Activated CD4-positive, alpha-beta T cell treated with anti-CD3 and anti-CD28 coated beads, Interleukin-2, Interleukin-4, amounts not matched to agents 100 ng/mL and 50 ng/mL, durations not matched to agents 16 hours and 8 hours (primary cell): ENCODE measurements at regions not wholly inside any gene's neighbourhood (a gene's known extent, or its start where the extent isn't known, plus 50 kb on each side); places are given as distances from the start of the nearest gene placed in this dataset.

Experiments used
- DNase-seq: peaks from one replicate; pipeline ENCODE4 v3.0.0-alpha.2; 2020; ENCODE audit warnings: low spot score

GRCh38 chr13:34465423-34465922, 476.6 kb upstream of the NBEA start:
- DNase-seq, result no peak

- no peak for DNase-seq
These were observed 475.8 kb upstream of the NBEA start for GRCh38 chr13:34466301-34466700.

- DNase-seq, result no peak
These were observed 474.5 kb upstream of the NBEA start for GRCh38 chr13:34467450-34468083.

- no peak for DNase-seq
These were observed 472.7 kb upstream of the NBEA start for GRCh38 chr13:34469196-34469986.

GRCh38 chr13:34474187-34474868, 467.7 kb upstream of the NBEA start:
- DNase-seq, result no peak

- DNase-seq, result no peak
These were observed 463.7 kb upstream of the NBEA start for GRCh38 chr13:34478376-34478775.

- DNase-seq, result no peak
These were observed 440.1 kb upstream of the NBEA start for GRCh38 chr13:34502011-34502410.

GRCh38 chr13:34502621-34503020, 439.4 kb upstream of the NBEA start:
- DNase-seq, result no peak

GRCh38 chr13:34506796-34507195, 435.3 kb upstream of the NBEA start:
- no peak for DNase-seq

GRCh38 chr13:34507630-34508029, 434.4 kb upstream of the NBEA start:
- DNase-seq, result no peak

GRCh38 chr13:34512817-34513216, 429.3 kb upstream of the NBEA start:
- no peak for DNase-seq

GRCh38 chr13:34513526-34513925, 428.5 kb upstream of the NBEA start:
- DNase-seq, result no peak

- DNase-seq, result no peak
These were observed 426.9 kb upstream of the NBEA start for GRCh38 chr13:34515201-34515600.

- DNase-seq, result no peak
These were observed 420.9 kb upstream of the NBEA start for GRCh38 chr13:34521171-34521570.

- no peak for DNase-seq
These were observed 419.3 kb upstream of the NBEA start for GRCh38 chr13:34522808-34523207.

- DNase-seq, result no peak
These were observed 418.7 kb upstream of the NBEA start for GRCh38 chr13:34523406-34523805.

- DNase-seq, result no peak
These were observed 408.1 kb upstream of the NBEA start for GRCh38 chr13:34533941-34534340.

GRCh38 chr13:34542321-34542720, 399.7 kb upstream of the NBEA start:
- DNase-seq, result no peak

GRCh38 chr13:34543836-34544235, 398.2 kb upstream of the NBEA start:
- no peak for DNase-seq

GRCh38 chr13:34545461-34545860, 396.6 kb upstream of the NBEA start:
- no peak for DNase-seq

- no peak for DNase-seq
These were observed 395.5 kb upstream of the NBEA start for GRCh38 chr13:34546344-34547250.

GRCh38 chr13:34547929-34548328, 394.1 kb upstream of the NBEA start:
- DNase-seq, result no peak
